K562 (cell line): ENCODE measurements at regions not wholly inside any gene's neighbourhood (a gene's known extent, or its start where the extent isn't known, plus 50 kb on each side); places are given as distances from the start of the nearest gene placed in this dataset.

ENCODE experiments used
- ATF6 ChIP-seq: sonication (generic); formaldehyde crosslinking; IDR thresholded peaks from 2 replicates; pipeline ENCODE4 v1.4.0; 2020; ENCODE audit warnings: mild to moderate bottlenecking, missing genetic modification reagents
- CHD1 ChIP-seq: fragments of 200-600 bp; sonication (generic); IDR thresholded peaks from one replicate; pipeline ENCODE4 v1.6.1; 2012; ENCODE audit warnings: mild to moderate bottlenecking, moderate library complexity, low read length, inconsistent platforms
- DPF2 ChIP-seq: fragments of 450-650 bp; IDR thresholded peaks from 2 replicates; pipeline ENCODE4 v1.6.1; 2016
- GTF2F1 ChIP-seq: IDR thresholded peaks from 2 replicates; pipeline ENCODE4 v1.6.1; 2011; ENCODE audit warnings: low read depth, low read length, improper control_type of control experiment
- HDAC2 ChIP-seq: fragments of 450-650 bp; IDR thresholded peaks from 2 replicates; pipeline ENCODE4 v1.6.1; 2016; ENCODE audit warnings: mild to moderate bottlenecking
- HMGXB4 ChIP-seq: sonication (generic); formaldehyde crosslinking; IDR thresholded peaks from 2 replicates; pipeline ENCODE4 v1.8.1; 2023; ENCODE audit warnings: mild to moderate bottlenecking, missing genetic modification reagents
- MCM5 ChIP-seq: fragments of 450-650 bp; IDR thresholded peaks from 2 replicates; pipeline ENCODE4 v1.6.1; 2016; ENCODE audit warnings: low read depth
- MEIS2 ChIP-seq: fragments of 450-650 bp; IDR thresholded peaks from 2 replicates; pipeline ENCODE4 v1.6.1; 2014; ENCODE audit warnings: mild to moderate bottlenecking; ENCODE audit not compliant: partially characterized antibody
- RUNX1 ChIP-seq: sonication (generic); IDR thresholded peaks from 2 replicates; pipeline ENCODE4 v1.6.1; 2016; ENCODE audit warnings: antibody characterized with exemption, low read depth
- SMAD4 ChIP-seq: fragments of 250-450 bp; sonication (Bioruptor Pico); conservative IDR thresholded peaks from 2 replicates; pipeline ENCODE4 v1.8.0; 2021; ENCODE audit warnings: inconsistent platforms, mild to moderate bottlenecking, moderate library complexity
- SMARCC2 ChIP-seq: fragments of 450-650 bp; IDR thresholded peaks from 2 replicates; pipeline ENCODE4 v1.6.1; 2017; ENCODE audit warnings: antibody characterized with exemption, moderate library complexity, mild to moderate bottlenecking, low read depth
- SOX6 ChIP-seq: fragments of 450-650 bp; IDR thresholded peaks from 2 replicates; pipeline ENCODE4 v1.6.1; 2014; ENCODE audit warnings: mild to moderate bottlenecking
- TFAM ChIP-seq: fragments of 250-450 bp; sonication (Bioruptor Pico); conservative IDR thresholded peaks from 2 replicates; pipeline ENCODE4 v1.5.0; 2021; ENCODE audit warnings: mild to moderate bottlenecking, moderate library complexity
- USF1 ChIP-seq: sonication (generic); formaldehyde crosslinking; IDR thresholded peaks from 2 replicates; pipeline ENCODE4 v1.9.0; 2022; ENCODE audit warnings: mild to moderate bottlenecking, missing genetic modification reagents
- ZBTB49 ChIP-seq: sonication (generic); formaldehyde crosslinking; IDR thresholded peaks from 2 replicates; pipeline ENCODE4 v1.8.0; 2022; ENCODE audit warnings: missing genetic modification reagents, mild to moderate bottlenecking, borderline replicate concordance
- ZNF12 ChIP-seq: sonication (generic); formaldehyde crosslinking; IDR thresholded peaks from 2 replicates; pipeline ENCODE4 v1.4.0; 2020; ENCODE audit warnings: mild to moderate bottlenecking, missing genetic modification reagents
- ZNF707 ChIP-seq: fragments of 250-450 bp; sonication (Bioruptor Pico); conservative IDR thresholded peaks from 2 replicates; pipeline ENCODE4 v1.8.0; 2022; ENCODE audit warnings: inconsistent platforms, mild to moderate bottlenecking, moderate library complexity
- TF ChIP-seq, protein P1 (sequence below): fragments of 250-450 bp; sonication (Bioruptor Pico); IDR thresholded peaks from 2 replicates; pipeline ENCODE4 v1.9.0; 2021; ENCODE audit warnings: mild to moderate bottlenecking, inconsistent platforms
- TF ChIP-seq, protein P2 (sequence below): fragments of 250-450 bp; sonication (Bioruptor Pico); IDR thresholded peaks from 2 replicates; pipeline ENCODE4 v1.5.0; 2020; ENCODE audit warnings: mild to moderate bottlenecking
- TF ChIP-seq, protein P3 (sequence below): fragments of 250-450 bp; sonication (Bioruptor Pico); IDR thresholded peaks from 2 replicates; pipeline ENCODE4 v1.8.0; 2021; ENCODE audit warnings: moderate library complexity, mild to moderate bottlenecking, inconsistent platforms

- TF ChIP-seq HMGXB4 (CRISPR knock-in tag), result no peak
- no peak for TF ChIP-seq HDAC2
- TF ChIP-seq, protein P1, sequence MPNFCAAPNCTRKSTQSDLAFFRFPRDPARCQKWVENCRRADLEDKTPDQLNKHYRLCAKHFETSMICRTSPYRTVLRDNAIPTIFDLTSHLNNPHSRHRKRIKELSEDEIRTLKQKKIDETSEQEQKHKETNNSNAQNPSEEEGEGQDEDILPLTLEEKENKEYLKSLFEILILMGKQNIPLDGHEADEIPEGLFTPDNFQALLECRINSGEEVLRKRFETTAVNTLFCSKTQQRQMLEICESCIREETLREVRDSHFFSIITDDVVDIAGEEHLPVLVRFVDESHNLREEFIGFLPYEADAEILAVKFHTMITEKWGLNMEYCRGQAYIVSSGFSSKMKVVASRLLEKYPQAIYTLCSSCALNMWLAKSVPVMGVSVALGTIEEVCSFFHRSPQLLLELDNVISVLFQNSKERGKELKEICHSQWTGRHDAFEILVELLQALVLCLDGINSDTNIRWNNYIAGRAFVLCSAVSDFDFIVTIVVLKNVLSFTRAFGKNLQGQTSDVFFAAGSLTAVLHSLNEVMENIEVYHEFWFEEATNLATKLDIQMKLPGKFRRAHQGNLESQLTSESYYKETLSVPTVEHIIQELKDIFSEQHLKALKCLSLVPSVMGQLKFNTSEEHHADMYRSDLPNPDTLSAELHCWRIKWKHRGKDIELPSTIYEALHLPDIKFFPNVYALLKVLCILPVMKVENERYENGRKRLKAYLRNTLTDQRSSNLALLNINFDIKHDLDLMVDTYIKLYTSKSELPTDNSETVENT (CRISPR knock-in tag), result no peak
- TF ChIP-seq ZBTB49 (CRISPR knock-in tag), result no peak
- TF ChIP-seq TFAM (CRISPR knock-in tag), result no peak
- TF ChIP-seq RUNX1, result no peak
- TF ChIP-seq, protein P2, sequence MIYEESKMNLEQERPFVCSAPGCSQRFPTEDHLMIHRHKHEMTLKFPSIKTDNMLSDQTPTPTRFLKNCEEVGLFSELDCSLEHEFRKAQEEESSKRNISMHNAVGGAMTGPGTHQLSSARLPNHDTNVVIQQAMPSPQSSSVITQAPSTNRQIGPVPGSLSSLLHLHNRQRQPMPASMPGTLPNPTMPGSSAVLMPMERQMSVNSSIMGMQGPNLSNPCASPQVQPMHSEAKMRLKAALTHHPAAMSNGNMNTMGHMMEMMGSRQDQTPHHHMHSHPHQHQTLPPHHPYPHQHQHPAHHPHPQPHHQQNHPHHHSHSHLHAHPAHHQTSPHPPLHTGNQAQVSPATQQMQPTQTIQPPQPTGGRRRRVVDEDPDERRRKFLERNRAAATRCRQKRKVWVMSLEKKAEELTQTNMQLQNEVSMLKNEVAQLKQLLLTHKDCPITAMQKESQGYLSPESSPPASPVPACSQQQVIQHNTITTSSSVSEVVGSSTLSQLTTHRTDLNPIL (CRISPR knock-in tag), result no peak
- peak; percentile 83 for TF ChIP-seq SOX6
- TF ChIP-seq MCM5, result no peak
- TF ChIP-seq SMAD4 (CRISPR knock-in tag), result peak; percentile 72
- peak; percentile 64 for TF ChIP-seq MEIS2
- TF ChIP-seq, protein P3, sequence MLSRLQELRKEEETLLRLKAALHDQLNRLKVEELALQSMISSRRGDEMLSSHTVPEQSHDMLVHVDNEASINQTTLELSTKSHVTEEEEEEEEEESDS (CRISPR knock-in tag), result no peak
- peak; percentile 63; the same call in 1 of the 2 replicates for TF ChIP-seq DPF2
- TF ChIP-seq ATF6 (CRISPR knock-in tag), result no peak
- TF ChIP-seq GTF2F1, result no peak
- TF ChIP-seq CHD1, result no peak
- no peak for TF ChIP-seq SMARCC2
- no peak for TF ChIP-seq USF1 (CRISPR knock-in tag)
- no peak for TF ChIP-seq ZNF707 (CRISPR knock-in tag)
- no peak for TF ChIP-seq ZNF12 (CRISPR knock-in tag)
Observed at GRCh38 chr5:136679233-136679632, 313.9 kb upstream of the TRPC7 start (continued).
